ENCODE measurements at regions not wholly inside any gene's neighbourhood (a gene's known extent, or its start where the extent isn't known, plus 50 kb on each side); places are given as distances from the start of the nearest gene placed in this dataset.

- Histone ChIP-seq H3K9ac (ENCODE audit: low read depth in 1 of 2, low read length in 2 of 2) (no peak overlapping the region), H3K4me3 (ENCODE audit: low read depth in 1 of 3, low read length in 3 of 3) (no peak overlapping the region), H3K4me1 (ENCODE audit: control insufficient read depth in 4 of 4, insufficient read depth in 4 of 4, low read length in 3 of 4) (no peaks in the 10 kb centered on the region), H3K9me3 (ENCODE audit: control insufficient read depth in 4 of 4, low read length in 3 of 4) (no peaks in the 10 kb centered on the region), H3K27me3 (ENCODE audit: control insufficient read depth in 4 of 4, insufficient read depth in 4 of 4, low read length in 3 of 4) (no peaks in the 10 kb centered on the region), H3K27ac (ENCODE audit: low read depth in 1 of 2, low read length in 2 of 2) (no peak overlapping the region), H3K36me3 (ENCODE audit: control insufficient read depth in 4 of 4, insufficient read depth in 3 of 4, low read depth in 1 of 4, low read length in 3 of 4) (no peaks in the 10 kb centered on the region)
- WGBS: 87% methylated on average over 3 of the region's 3 CpGs
- TF ChIP-seq, protein P1, sequence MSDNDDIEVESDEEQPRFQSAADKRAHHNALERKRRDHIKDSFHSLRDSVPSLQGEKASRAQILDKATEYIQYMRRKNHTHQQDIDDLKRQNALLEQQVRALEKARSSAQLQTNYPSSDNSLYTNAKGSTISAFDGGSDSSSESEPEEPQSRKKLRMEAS (IDR thresholded peaks at IDR 0.05): no peak
- TF ChIP-seq HNF4G (IDR thresholded peaks at IDR 0.05) (no peak), HNF4A (conservative IDR thresholded peaks at IDR 0.05) (no peak), TAF1 (conservative IDR thresholded peaks at IDR 0.05) (no peak)
- TF ChIP-seq, protein P2, sequence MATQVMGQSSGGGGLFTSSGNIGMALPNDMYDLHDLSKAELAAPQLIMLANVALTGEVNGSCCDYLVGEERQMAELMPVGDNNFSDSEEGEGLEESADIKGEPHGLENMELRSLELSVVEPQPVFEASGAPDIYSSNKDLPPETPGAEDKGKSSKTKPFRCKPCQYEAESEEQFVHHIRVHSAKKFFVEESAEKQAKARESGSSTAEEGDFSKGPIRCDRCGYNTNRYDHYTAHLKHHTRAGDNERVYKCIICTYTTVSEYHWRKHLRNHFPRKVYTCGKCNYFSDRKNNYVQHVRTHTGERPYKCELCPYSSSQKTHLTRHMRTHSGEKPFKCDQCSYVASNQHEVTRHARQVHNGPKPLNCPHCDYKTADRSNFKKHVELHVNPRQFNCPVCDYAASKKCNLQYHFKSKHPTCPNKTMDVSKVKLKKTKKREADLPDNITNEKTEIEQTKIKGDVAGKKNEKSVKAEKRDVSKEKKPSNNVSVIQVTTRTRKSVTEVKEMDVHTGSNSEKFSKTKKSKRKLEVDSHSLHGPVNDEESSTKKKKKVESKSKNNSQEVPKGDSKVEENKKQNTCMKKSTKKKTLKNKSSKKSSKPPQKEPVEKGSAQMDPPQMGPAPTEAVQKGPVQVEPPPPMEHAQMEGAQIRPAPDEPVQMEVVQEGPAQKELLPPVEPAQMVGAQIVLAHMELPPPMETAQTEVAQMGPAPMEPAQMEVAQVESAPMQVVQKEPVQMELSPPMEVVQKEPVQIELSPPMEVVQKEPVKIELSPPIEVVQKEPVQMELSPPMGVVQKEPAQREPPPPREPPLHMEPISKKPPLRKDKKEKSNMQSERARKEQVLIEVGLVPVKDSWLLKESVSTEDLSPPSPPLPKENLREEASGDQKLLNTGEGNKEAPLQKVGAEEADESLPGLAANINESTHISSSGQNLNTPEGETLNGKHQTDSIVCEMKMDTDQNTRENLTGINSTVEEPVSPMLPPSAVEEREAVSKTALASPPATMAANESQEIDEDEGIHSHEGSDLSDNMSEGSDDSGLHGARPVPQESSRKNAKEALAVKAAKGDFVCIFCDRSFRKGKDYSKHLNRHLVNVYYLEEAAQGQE (IDR thresholded peaks at IDR 0.05): no peak
- DNase-seq (ENCODE audit: low spot score): no peak
Measured at GRCh38 chr20:40816039-40816352, 127.0 kb upstream of the MAFB start.

- no peak for DNase-seq (ENCODE audit: low spot score)
- Histone ChIP-seq H3K27me3 (ENCODE audit: control insufficient read depth in 4 of 4, insufficient read depth in 4 of 4, low read length in 3 of 4) (no peaks in the 10 kb centered on the region), H3K36me3 (ENCODE audit: control insufficient read depth in 4 of 4, insufficient read depth in 3 of 4, low read depth in 1 of 4, low read length in 3 of 4) (no peaks in the 10 kb centered on the region), H3K27ac (ENCODE audit: low read depth in 1 of 2, low read length in 2 of 2) (no peak overlapping the region), H3K4me1 (ENCODE audit: control insufficient read depth in 4 of 4, insufficient read depth in 4 of 4, low read length in 3 of 4) (no peaks in the 10 kb centered on the region), H3K9me3 (ENCODE audit: control insufficient read depth in 4 of 4, low read length in 3 of 4) (no peaks in the 10 kb centered on the region), H3K4me3 (ENCODE audit: low read depth in 1 of 3, low read length in 3 of 3) (no peak overlapping the region), H3K9ac (ENCODE audit: low read depth in 1 of 2, low read length in 2 of 2) (no peak overlapping the region)
- 89% methylated on average over 7 of the region's 7 CpGs for WGBS
- TF ChIP-seq, protein P1 (IDR thresholded peaks at IDR 0.05): no peak
- TF ChIP-seq SP1 (IDR thresholded peaks at IDR 0.05) (no peak), GABPA (IDR thresholded peaks at IDR 0.05 in 1 of 2, conservative IDR thresholded peaks at IDR 0.05 in 1 of 2) (no peak), EGR1 (IDR thresholded peaks at IDR 0.05; ENCODE audit: low read depth in 2 of 2) (no peak), JUND (IDR thresholded peaks at IDR 0.05) (no peak), YY1 (IDR thresholded peaks at IDR 0.05) (no peak), HNF4A (conservative IDR thresholded peaks at IDR 0.05) (no peak), HNF4G (IDR thresholded peaks at IDR 0.05) (no peak), RAD21 (IDR thresholded peaks at IDR 0.05) (no peak), ATF3 (IDR thresholded peaks at IDR 0.05) (no peak), NR2F2 (IDR thresholded peaks at IDR 0.05) (no peak), FOXA2 (IDR thresholded peaks at IDR 0.05) (no peak), TAF1 (conservative IDR thresholded peaks at IDR 0.05) (no peak)
Measured at GRCh38 chr20:40821429-40821828, 132.4 kb upstream of the MAFB start.

- no peak overlapping the region for H3K27ac ChIP-seq (ENCODE audit: low read depth in 1 of 2, low read length in 2 of 2)
- TF ChIP-seq, protein P3, sequence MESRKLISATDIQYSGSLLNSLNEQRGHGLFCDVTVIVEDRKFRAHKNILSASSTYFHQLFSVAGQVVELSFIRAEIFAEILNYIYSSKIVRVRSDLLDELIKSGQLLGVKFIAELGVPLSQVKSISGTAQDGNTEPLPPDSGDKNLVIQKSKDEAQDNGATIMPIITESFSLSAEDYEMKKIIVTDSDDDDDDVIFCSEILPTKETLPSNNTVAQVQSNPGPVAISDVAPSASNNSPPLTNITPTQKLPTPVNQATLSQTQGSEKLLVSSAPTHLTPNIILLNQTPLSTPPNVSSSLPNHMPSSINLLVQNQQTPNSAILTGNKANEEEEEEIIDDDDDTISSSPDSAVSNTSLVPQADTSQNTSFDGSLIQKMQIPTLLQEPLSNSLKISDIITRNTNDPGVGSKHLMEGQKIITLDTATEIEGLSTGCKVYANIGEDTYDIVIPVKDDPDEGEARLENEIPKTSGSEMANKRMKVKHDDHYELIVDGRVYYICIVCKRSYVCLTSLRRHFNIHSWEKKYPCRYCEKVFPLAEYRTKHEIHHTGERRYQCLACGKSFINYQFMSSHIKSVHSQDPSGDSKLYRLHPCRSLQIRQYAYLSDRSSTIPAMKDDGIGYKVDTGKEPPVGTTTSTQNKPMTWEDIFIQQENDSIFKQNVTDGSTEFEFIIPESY (IDR thresholded peaks at IDR 0.05): no peak
- TF ChIP-seq, protein P2 (IDR thresholded peaks at IDR 0.05): no peak
- TF ChIP-seq, protein P1 (IDR thresholded peaks at IDR 0.05): no peak
- TF ChIP-seq CTCF (IDR thresholded peaks at IDR 0.05; ENCODE audit: low read depth, low read length, missing input control) (no peak), RAD21 (IDR thresholded peaks at IDR 0.05) (no peak)
- no peak for DNase-seq (ENCODE audit: low spot score)
- H3K27me3 ChIP-seq (ENCODE audit: control insufficient read depth in 4 of 4, insufficient read depth in 4 of 4, low read length in 3 of 4): no peaks in the 10 kb centered on the region
- H3K4me1 ChIP-seq (ENCODE audit: control insufficient read depth in 4 of 4, insufficient read depth in 4 of 4, low read length in 3 of 4): no peaks in the 10 kb centered on the region
- H3K9ac ChIP-seq (ENCODE audit: low read depth in 1 of 2, low read length in 2 of 2): no peak overlapping the region
- no peaks in the 10 kb centered on the region for H3K36me3 ChIP-seq (ENCODE audit: control insufficient read depth in 4 of 4, insufficient read depth in 3 of 4, low read depth in 1 of 4, low read length in 3 of 4)
- no peak overlapping the region for H3K4me3 ChIP-seq (ENCODE audit: low read depth in 1 of 3, low read length in 3 of 3)
- no peaks in the 10 kb centered on the region for H3K9me3 ChIP-seq (ENCODE audit: control insufficient read depth in 4 of 4, low read length in 3 of 4)
Measured at GRCh38 chr20:40826699-40827098, 137.7 kb upstream of the MAFB start.
